SK-N-SH treated with all-trans-retinoic acid at 6 μM for 48 hours (cell line): ENCODE measurements at regions not wholly inside any gene's neighbourhood (a gene's known extent, or its start where the extent isn't known, plus 50 kb on each side); places are given as distances from the start of the nearest gene placed in this dataset.

Experiments
- ATAC-seq: fragments of 200-7000 bp; cut with Tn5 transposase; 3 replicates; pipeline ENCODE4 v1.9.1; 2020; ENCODE audit warnings: mild to moderate bottlenecking, moderate library complexity
- BACH2 ChIP-seq: fragments of 250-450 bp; sonication (Bioruptor Pico); IDR thresholded peaks from 2 replicates; pipeline ENCODE4 v1.9.0; 2021; ENCODE audit warnings: mild to moderate bottlenecking, borderline replicate concordance
- CSDC2 ChIP-seq: fragments of 250-450 bp; sonication (Bioruptor Pico); IDR thresholded peaks from 2 replicates; pipeline ENCODE4 v1.5.0; 2020; ENCODE audit warnings: mild to moderate bottlenecking, moderate library complexity
- ESRRG ChIP-seq: fragments of 250-450 bp; sonication (Bioruptor Pico); IDR thresholded peaks from 2 replicates; pipeline ENCODE4 v1.6.1; 2021; ENCODE audit warnings: mild to moderate bottlenecking
- GLIS3 ChIP-seq: fragments of 250-450 bp; sonication (Bioruptor Pico); IDR thresholded peaks from 2 replicates; pipeline ENCODE4 v1.5.0; 2020; ENCODE audit warnings: mild to moderate bottlenecking, moderate library complexity
- ISL1 ChIP-seq: fragments of 250-450 bp; sonication (Bioruptor Pico); IDR thresholded peaks from 2 replicates; pipeline ENCODE4 v2.1.2; 2022; ENCODE audit warnings: mild to moderate bottlenecking, moderate library complexity
- OSR1 ChIP-seq: fragments of 250-450 bp; sonication (Bioruptor Pico); IDR thresholded peaks from 2 replicates; pipeline ENCODE4 v1.8.0; 2022; ENCODE audit warnings: moderate library complexity, mild to moderate bottlenecking, inconsistent platforms
- PPARA ChIP-seq: fragments of 250-450 bp; sonication (Bioruptor Pico); IDR thresholded peaks from 2 replicates; pipeline ENCODE4 v1.5.0; 2020; ENCODE audit warnings: mild to moderate bottlenecking, borderline replicate concordance
- RARB ChIP-seq: fragments of 250-450 bp; sonication (Bioruptor Pico); IDR thresholded peaks from 2 replicates; pipeline ENCODE4 v1.8.0; 2021; ENCODE audit warnings: mild to moderate bottlenecking, moderate library complexity
- SNAI2 ChIP-seq: fragments of 250-450 bp; sonication (Bioruptor Pico); IDR thresholded peaks from 2 replicates; pipeline ENCODE4 v1.5.0; 2020; ENCODE audit warnings: mild to moderate bottlenecking, moderate library complexity
- TCF4 ChIP-seq: fragments of 250-450 bp; sonication (Bioruptor Pico); IDR thresholded peaks from 2 replicates; pipeline ENCODE4 v1.8.0; 2021; ENCODE audit warnings: mild to moderate bottlenecking, moderate library complexity, borderline replicate concordance
- TOX ChIP-seq: fragments of 250-450 bp; sonication (Bioruptor Pico); IDR thresholded peaks from 2 replicates; pipeline ENCODE4 v1.8.0; 2021; ENCODE audit warnings: mild to moderate bottlenecking, moderate library complexity, borderline replicate concordance
- ZC3H10 ChIP-seq: fragments of 250-450 bp; sonication (Bioruptor Pico); IDR thresholded peaks from 2 replicates; pipeline ENCODE4 v1.5.1; 2021; ENCODE audit warnings: mild to moderate bottlenecking, moderate library complexity
- ZFP3 ChIP-seq: fragments of 250-450 bp; sonication (Bioruptor Pico); IDR thresholded peaks from 2 replicates; pipeline ENCODE4 v1.5.0; 2020; ENCODE audit warnings: mild to moderate bottlenecking, moderate library complexity
- ZFP30 ChIP-seq: fragments of 450-650 bp; formaldehyde crosslinking; IDR thresholded peaks from 2 replicates; pipeline ENCODE4 v1.5.0; 2022; ENCODE audit warnings: mild to moderate bottlenecking, moderate library complexity
- ZNF565 ChIP-seq: fragments of 450-650 bp; formaldehyde crosslinking; conservative IDR thresholded peaks from 2 replicates; pipeline ENCODE4 v1.5.0; 2020; ENCODE audit warnings: low read depth, mild to moderate bottlenecking, moderate library complexity
- ZNF70 ChIP-seq: fragments of 450-650 bp; formaldehyde crosslinking; IDR thresholded peaks from 2 replicates; pipeline ENCODE4 v1.5.0; 2020; ENCODE audit warnings: mild to moderate bottlenecking, moderate library complexity
- ZNF8 ChIP-seq: fragments of 450-650 bp; formaldehyde crosslinking; IDR thresholded peaks from 2 replicates; pipeline ENCODE4 v1.5.0; 2020; ENCODE audit warnings: mild to moderate bottlenecking, moderate library complexity
- TF ChIP-seq, protein P1 (sequence below): fragments of 250-450 bp; sonication (Bioruptor Pico); IDR thresholded peaks from 2 replicates; pipeline ENCODE4 v1.8.0; 2020; ENCODE audit warnings: mild to moderate bottlenecking, moderate library complexity, borderline replicate concordance
- TF ChIP-seq, protein P2 (sequence below): fragments of 250-450 bp; sonication (Bioruptor Pico); IDR thresholded peaks from 2 replicates; pipeline ENCODE4 v1.5.1; 2021; ENCODE audit warnings: mild to moderate bottlenecking, moderate library complexity
- TF ChIP-seq, protein P3 (sequence below): fragments of 250-450 bp; sonication (Bioruptor Pico); IDR thresholded peaks from 2 replicates; pipeline ENCODE4 v1.5.0; 2020; ENCODE audit warnings: mild to moderate bottlenecking, moderate library complexity
- TF ChIP-seq, protein P4 (sequence below): fragments of 250-450 bp; sonication (Bioruptor Pico); IDR thresholded peaks from 2 replicates; pipeline ENCODE4 v1.5.1; 2020; ENCODE audit warnings: low read depth, mild to moderate bottlenecking, moderate library complexity

DNA sequence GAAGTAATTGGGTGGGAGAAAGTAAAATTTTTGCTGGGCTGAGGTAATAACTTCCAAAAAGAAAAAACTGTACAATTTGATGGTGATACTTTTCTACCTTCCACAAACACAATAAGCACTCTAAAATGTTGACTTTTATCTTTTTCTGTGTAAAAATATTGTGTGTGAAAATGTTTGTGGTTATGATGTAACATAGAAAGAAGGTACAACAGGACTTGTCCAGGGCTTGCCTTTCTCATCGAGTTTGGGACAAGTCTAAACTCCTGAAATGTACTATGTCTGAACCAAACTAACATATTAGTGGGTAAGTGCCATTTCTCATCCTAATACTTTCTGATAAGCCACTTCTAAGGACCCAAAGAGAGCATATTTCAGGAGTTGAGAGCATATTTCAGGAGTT lies 174.2 kb upstream of the PDGFD start (continued):
- TF ChIP-seq, protein P1, sequence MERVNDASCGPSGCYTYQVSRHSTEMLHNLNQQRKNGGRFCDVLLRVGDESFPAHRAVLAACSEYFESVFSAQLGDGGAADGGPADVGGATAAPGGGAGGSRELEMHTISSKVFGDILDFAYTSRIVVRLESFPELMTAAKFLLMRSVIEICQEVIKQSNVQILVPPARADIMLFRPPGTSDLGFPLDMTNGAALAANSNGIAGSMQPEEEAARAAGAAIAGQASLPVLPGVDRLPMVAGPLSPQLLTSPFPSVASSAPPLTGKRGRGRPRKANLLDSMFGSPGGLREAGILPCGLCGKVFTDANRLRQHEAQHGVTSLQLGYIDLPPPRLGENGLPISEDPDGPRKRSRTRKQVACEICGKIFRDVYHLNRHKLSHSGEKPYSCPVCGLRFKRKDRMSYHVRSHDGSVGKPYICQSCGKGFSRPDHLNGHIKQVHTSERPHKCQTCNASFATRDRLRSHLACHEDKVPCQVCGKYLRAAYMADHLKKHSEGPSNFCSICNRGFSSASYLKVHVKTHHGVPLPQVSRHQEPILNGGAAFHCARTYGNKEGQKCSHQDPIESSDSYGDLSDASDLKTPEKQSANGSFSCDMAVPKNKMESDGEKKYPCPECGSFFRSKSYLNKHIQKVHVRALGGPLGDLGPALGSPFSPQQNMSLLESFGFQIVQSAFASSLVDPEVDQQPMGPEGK, result no peak

DNA sequence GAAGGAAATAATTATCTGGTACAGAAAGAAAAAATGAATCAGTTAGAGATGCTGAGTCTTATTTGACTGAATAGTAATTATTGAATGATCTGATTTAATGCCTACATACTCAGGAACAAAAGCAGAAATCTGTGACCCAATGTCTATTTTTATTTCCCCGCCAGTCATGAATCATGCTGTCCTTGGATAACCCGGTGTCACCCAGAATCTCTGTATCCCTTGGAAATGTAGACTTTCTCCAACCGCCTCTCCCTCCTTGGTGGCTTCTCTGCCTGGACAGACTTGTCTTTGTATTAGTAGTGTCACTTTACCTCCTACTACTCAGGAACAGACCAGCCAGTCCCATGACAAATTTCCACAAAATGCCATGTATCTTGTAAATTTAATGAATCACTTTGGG lies 173.3 kb upstream of the PDGFD start:
- TF ChIP-seq ZNF70 (CRISPR knock-in tag) (no peak), TCF4 (CRISPR knock-in tag) (no peak), BACH2 (CRISPR knock-in tag) (no peak), ZNF8 (CRISPR knock-in tag) (no peak), PPARA (no peak), GLIS3 (no peak), SNAI2 (CRISPR knock-in tag) (no peak)
- no peak for ATAC-seq

DNA sequence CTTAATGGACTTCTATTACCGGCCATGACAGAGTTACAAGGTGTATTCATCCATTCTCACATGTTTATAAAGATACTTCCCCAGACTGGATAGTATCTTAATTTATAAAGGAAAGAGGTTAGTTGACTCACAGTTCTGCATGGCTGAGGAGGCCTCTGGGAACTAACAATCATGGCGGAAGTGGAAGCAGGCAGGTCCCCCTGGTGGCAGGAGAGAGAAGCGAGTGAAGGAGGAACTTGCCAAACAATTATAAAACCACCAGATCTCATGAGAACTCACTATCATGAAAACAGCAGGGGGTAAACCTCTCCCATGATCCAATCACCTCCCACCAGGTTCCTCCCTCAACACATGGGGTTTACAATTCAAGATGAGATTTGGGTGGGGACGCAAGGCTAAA lies 170.0 kb upstream of the PDGFD start:
- ATAC-seq, result no peak

DNA sequence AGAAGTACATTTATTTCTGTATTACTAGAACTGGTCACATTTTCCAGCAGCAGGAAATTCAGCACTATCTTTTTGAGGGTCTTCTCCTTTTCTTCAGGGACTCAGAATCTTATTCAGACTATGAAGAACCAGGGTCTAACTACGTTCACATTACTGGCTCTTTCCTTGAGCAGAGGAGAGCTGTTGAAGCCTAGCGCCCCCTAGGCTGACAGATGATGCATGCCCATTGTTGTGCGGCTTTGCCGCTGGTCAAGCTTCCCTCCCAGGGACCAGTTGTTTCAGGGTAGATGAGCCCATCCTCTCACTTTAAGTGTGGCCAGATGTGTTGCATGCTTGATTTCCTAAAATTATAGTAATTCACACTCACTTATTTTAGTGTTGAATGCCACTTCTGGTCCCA lies 168.2 kb upstream of the PDGFD start:
- no peak for ATAC-seq
- no peak for TF ChIP-seq PPARA
- no peak for TF ChIP-seq ZFP3 (CRISPR knock-in tag)
- TF ChIP-seq GLIS3, result no peak
- no peak for TF ChIP-seq ZNF565 (CRISPR knock-in tag)
- TF ChIP-seq, protein P2, sequence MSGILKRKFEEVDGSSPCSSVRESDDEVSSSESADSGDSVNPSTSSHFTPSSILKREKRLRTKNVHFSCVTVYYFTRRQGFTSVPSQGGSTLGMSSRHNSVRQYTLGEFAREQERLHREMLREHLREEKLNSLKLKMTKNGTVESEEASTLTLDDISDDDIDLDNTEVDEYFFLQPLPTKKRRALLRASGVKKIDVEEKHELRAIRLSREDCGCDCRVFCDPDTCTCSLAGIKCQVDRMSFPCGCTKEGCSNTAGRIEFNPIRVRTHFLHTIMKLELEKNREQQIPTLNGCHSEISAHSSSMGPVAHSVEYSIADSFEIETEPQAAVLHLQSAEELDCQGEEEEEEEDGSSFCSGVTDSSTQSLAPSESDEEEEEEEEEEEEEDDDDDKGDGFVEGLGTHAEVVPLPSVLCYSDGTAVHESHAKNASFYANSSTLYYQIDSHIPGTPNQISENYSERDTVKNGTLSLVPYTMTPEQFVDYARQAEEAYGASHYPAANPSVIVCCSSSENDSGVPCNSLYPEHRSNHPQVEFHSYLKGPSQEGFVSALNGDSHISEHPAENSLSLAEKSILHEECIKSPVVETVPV, result no peak
- TF ChIP-seq, protein P1, result no peak
- TF ChIP-seq ZNF70 (CRISPR knock-in tag), result no peak
- no peak for TF ChIP-seq ESRRG (CRISPR knock-in tag)
- TF ChIP-seq RARB (CRISPR knock-in tag), result no peak
- no peak for TF ChIP-seq OSR1 (CRISPR knock-in tag)
- TF ChIP-seq TCF4 (CRISPR knock-in tag), result no peak
- no peak for TF ChIP-seq TOX
- no peak for TF ChIP-seq BACH2 (CRISPR knock-in tag)
- no peak for TF ChIP-seq ZNF8 (CRISPR knock-in tag)
- no peak for TF ChIP-seq ZC3H10 (CRISPR knock-in tag)
- TF ChIP-seq CSDC2 (CRISPR knock-in tag), result no peak
- TF ChIP-seq, protein P3, sequence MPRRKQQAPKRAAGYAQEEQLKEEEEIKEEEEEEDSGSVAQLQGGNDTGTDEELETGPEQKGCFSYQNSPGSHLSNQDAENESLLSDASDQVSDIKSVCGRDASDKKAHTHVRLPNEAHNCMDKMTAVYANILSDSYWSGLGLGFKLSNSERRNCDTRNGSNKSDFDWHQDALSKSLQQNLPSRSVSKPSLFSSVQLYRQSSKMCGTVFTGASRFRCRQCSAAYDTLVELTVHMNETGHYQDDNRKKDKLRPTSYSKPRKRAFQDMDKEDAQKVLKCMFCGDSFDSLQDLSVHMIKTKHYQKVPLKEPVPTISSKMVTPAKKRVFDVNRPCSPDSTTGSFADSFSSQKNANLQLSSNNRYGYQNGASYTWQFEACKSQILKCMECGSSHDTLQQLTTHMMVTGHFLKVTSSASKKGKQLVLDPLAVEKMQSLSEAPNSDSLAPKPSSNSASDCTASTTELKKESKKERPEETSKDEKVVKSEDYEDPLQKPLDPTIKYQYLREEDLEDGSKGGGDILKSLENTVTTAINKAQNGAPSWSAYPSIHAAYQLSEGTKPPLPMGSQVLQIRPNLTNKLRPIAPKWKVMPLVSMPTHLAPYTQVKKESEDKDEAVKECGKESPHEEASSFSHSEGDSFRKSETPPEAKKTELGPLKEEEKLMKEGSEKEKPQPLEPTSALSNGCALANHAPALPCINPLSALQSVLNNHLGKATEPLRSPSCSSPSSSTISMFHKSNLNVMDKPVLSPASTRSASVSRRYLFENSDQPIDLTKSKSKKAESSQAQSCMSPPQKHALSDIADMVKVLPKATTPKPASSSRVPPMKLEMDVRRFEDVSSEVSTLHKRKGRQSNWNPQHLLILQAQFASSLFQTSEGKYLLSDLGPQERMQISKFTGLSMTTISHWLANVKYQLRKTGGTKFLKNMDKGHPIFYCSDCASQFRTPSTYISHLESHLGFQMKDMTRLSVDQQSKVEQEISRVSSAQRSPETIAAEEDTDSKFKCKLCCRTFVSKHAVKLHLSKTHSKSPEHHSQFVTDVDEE (CRISPR knock-in tag), result no peak
- TF ChIP-seq ZFP30 (CRISPR knock-in tag), result no peak
- no peak for TF ChIP-seq ISL1 (CRISPR knock-in tag)

More for the DNA sequence above, 170.0 kb upstream of the PDGFD start:
- TF ChIP-seq ZC3H10 (CRISPR knock-in tag), result no peak
- 0 out of 2 replicates have a peak, but pooled peaks have one; percentile 15 for TF ChIP-seq ISL1 (CRISPR knock-in tag)

DNA sequence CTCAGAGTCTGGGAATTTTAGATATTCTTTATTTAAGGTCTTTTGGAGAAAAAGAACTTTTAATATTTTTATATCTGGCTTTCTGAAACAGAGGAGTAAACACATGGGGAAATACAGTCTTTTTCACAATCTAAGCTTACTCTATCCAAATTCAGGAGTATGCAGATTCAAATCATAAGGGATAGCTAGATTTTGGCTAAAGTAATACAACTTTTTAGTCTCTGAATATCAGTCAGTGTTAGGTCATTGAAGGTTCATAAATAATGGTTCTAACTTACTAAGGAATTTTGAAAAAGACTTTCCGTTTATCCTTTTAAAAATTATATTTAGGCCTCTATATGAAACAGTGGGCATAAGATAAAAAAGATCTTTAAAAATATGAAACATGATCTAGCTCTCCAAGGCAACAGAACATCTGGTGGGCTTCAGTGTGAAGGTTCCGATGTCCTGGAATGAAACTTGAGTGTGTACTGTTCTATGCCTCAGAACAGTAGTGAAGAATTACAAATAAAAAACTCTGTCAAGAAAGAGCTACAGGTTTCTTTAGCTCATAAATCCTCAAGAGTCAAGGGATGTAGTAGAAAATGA lies 165.2 kb upstream of the PDGFD start:
- no peak for ATAC-seq
- TF ChIP-seq, protein P4, sequence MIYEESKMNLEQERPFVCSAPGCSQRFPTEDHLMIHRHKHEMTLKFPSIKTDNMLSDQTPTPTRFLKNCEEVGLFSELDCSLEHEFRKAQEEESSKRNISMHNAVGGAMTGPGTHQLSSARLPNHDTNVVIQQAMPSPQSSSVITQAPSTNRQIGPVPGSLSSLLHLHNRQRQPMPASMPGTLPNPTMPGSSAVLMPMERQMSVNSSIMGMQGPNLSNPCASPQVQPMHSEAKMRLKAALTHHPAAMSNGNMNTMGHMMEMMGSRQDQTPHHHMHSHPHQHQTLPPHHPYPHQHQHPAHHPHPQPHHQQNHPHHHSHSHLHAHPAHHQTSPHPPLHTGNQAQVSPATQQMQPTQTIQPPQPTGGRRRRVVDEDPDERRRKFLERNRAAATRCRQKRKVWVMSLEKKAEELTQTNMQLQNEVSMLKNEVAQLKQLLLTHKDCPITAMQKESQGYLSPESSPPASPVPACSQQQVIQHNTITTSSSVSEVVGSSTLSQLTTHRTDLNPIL (CRISPR knock-in tag), result no peak
- TF ChIP-seq TOX, result no peak
- no peak for TF ChIP-seq RARB (CRISPR knock-in tag)
- TF ChIP-seq ZNF8 (CRISPR knock-in tag), result no peak
- TF ChIP-seq OSR1 (CRISPR knock-in tag), result no peak
- TF ChIP-seq, protein P3 (CRISPR knock-in tag), result no peak
- no peak for TF ChIP-seq ESRRG (CRISPR knock-in tag)
- no peak for TF ChIP-seq GLIS3
- no peak for TF ChIP-seq CSDC2 (CRISPR knock-in tag)
- TF ChIP-seq BACH2 (CRISPR knock-in tag), result no peak
- no peak for TF ChIP-seq SNAI2 (CRISPR knock-in tag)
